ENCODE measurements at regions not wholly inside any gene's neighbourhood (a gene's known extent, or its start where the extent isn't known, plus 50 kb on each side); places are given as distances from the start of the nearest gene placed in this dataset.

GRCh38 chr5:124453221-124454051 lies 293.0 kb downstream of the ZNF608 start:
- H3K36me3 ChIP-seq = no peaks in the 10 kb centered on the region
- DNase-seq = no peak
- H3K27ac ChIP-seq = no peak overlapping the region
- TF ChIP-seq POLR2A (IDR thresholded peaks at IDR 0.05) (no peak), CTCF (IDR thresholded peaks at IDR 0.05) (no peak)
- H3K4me3 ChIP-seq (replicated peaks in 1 of 3) = no peak overlapping the region
- intact Hi-C loops (cut with DNase I) = no loop called here
- H3K9me3 ChIP-seq = no peaks in the 10 kb centered on the region
- 84 to 89% methylated on average over 5 of the region's 5 CpGs for WGBS, 2 donors
- no peaks in the 10 kb centered on the region for H3K27me3 ChIP-seq
- no peaks in the 10 kb centered on the region for H3K4me1 ChIP-seq

DNA sequence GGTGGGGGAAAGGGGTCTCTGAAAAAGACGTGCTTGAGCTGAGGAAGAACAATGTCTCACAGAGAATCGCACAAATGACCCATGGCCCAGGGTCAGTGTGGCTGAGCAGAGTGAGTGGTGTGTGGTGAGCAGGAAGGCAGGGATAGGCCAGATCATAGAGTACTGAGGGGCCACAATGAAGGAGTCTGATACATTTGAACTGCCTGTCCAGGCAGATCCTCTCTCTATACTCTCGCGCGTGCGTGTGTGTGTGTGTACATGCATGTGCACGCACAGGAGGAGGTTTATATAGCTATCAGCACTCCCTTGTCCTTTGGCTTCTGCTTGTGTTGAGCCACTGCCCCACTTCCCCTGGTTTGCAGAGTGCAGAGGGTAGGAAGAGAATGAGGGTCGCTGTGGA lies 294.0 kb downstream of the ZNF608 start:
- Histone ChIP-seq H3K9me3 (no peaks in the 10 kb centered on the region), H3K36me3 (no peaks in the 10 kb centered on the region), H3K27me3 (no peaks in the 10 kb centered on the region), H3K27ac (no peak overlapping the region), H3K4me1 (no peaks in the 10 kb centered on the region), H3K4me3 (replicated peaks in 1 of 3) (no peak overlapping the region)
- TF ChIP-seq POLR2A (IDR thresholded peaks at IDR 0.05) = no peak
- no peak for TF ChIP-seq CTCF (IDR thresholded peaks at IDR 0.05)
- no peak for DNase-seq
- 96 to 98% methylated on average over 8 of the region's 8 CpGs for WGBS, 2 donors
- intact Hi-C loops (cut with DNase I) = no loop called here

DNA sequence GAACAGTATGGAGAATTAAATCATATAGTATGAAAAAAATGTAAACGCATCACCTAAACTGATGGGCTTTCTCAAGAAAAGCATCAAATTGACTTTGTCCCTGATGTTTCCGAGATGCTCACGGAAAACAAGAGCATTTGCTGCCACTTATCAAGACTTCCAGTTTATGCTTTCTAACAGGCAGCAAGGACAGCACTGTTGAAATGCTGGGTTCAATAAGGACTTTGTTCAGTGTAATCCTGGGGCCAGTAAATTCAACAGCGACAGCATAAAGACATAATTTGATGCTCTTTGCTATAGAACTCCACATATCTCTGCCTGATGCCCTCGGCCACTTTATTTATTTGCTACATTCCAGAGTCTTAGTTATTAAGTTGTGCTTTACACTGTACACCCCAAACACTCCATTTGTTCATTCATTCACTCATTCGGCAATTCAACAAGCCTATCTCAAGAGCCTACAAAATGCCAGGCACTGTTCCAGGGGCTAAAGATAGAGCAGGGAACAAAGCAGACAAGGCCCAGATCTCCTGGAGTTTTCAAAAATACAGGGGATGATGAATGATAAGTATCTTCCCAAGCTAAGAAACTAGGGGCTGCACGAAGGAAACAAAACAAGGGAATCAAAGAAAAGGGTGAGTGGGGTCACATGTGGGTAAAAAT lies 294.6 kb downstream of the ZNF608 start:
- no peak for DNase-seq
- intact Hi-C loops (cut with DNase I) = no loop called here
- Histone ChIP-seq H3K27me3 (no peaks in the 10 kb centered on the region), H3K9me3 (no peaks in the 10 kb centered on the region), H3K36me3 (no peaks in the 10 kb centered on the region), H3K4me1 (no peaks in the 10 kb centered on the region), H3K4me3 (replicated peaks in 1 of 3) (no peak overlapping the region), H3K27ac (no peak overlapping the region)
- no peak for TF ChIP-seq POLR2A (IDR thresholded peaks at IDR 0.05)
- WGBS, 2 donors = 93 to 96% methylated on average over 7 of the region's 7 CpGs

DNA sequence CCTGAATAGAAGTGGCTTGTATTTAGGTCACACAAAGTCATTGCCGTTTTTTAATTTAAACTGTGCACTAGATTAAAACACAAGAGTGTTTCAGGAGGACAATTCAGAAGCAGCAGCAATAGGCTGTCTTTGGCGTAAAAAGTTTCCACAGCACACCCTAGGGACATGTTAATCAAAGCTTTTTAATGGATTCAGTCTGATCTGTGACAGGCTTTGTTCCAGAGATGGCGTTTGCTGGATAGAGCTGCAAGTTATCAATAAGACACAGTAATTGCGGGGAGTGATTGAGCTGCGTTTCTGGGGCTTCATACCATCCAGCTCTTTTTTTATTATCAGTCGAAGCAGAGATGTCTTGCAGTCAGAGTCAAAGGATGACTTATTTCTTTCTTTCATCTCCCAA lies 300.3 kb downstream of the ZNF608 start:
- no peaks in the 10 kb centered on the region for H3K4me1 ChIP-seq
- no peaks in the 10 kb centered on the region for H3K36me3 ChIP-seq
- no peak for TF ChIP-seq POLR2A (IDR thresholded peaks at IDR 0.05)
- TF ChIP-seq CTCF (IDR thresholded peaks at IDR 0.05) = no peak
- no peaks in the 10 kb centered on the region for H3K27me3 ChIP-seq
- H3K27ac ChIP-seq = no peak overlapping the region
- H3K9me3 ChIP-seq = no peaks in the 10 kb centered on the region
- H3K4me3 ChIP-seq (replicated peaks in 1 of 3) = no peak overlapping the region
- intact Hi-C loops (cut with DNase I) = no loop called here
- WGBS, 2 donors = 78 to 85% methylated on average over 6 of the region's 6 CpGs
- no peak for DNase-seq

- no peak overlapping the region for H3K4me3 ChIP-seq (replicated peaks in 1 of 3)
- no peaks in the 10 kb centered on the region for H3K27me3 ChIP-seq
- intact Hi-C loops (cut with DNase I) = no loop called here
- WGBS, 2 donors = 98 to 99% methylated on average over 3 of the region's 3 CpGs
- H3K36me3 ChIP-seq = no peaks in the 10 kb centered on the region
- H3K4me1 ChIP-seq = no peaks in the 10 kb centered on the region
- DNase-seq = no peak
- no peak overlapping the region for H3K27ac ChIP-seq
- TF ChIP-seq CTCF (IDR thresholded peaks at IDR 0.05) (no peak), POLR2A (IDR thresholded peaks at IDR 0.05) (no peak)
- no peaks in the 10 kb centered on the region for H3K9me3 ChIP-seq
Observed at GRCh38 chr5:124445070-124445619, 301.3 kb downstream of the ZNF608 start.

All from thyroid gland (tissue), 4 donors.